GM19324 (cell line): ENCODE measurements at regions not wholly inside any gene's neighbourhood (a gene's known extent, or its start where the extent isn't known, plus 50 kb on each side); places are given as distances from the start of the nearest gene placed in this dataset.
"Not testable (repeated sequence)": the region's sequence is repeated elsewhere in the genome, so short reads cannot be mapped to it uniquely, and the experiment has no call there.

Source experiments
- ATAC-seq: cut with Tn5 transposase; IDR thresholded peaks from one replicate; pipeline ENCODE4 v1.9.1; 2021; ENCODE audit warnings: mild to moderate bottlenecking, moderate library complexity; ENCODE audit not compliant: unreplicated experiment, low FRiP score

DNA sequence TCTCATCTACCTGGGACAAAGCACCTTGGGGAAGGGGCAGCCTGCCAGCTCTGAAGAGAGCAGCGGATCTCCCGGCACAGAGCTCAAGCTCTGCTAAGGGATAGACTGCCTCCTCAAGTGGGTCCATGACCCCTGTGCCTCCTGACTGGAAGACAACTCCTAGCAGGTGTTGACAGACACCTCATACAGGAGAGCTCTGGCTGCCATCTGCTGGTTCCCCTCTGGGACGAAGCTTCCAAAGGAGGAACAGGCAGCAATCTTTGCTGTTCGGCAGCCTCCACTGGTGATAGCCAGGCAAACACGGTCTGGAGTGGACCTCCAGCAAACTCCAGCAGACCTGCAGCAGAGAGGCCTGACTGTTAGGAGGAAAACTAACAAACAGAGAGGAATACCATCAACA lies 549.9 kb upstream of the LRATD1 start:
- no peak for ATAC-seq

DNA sequence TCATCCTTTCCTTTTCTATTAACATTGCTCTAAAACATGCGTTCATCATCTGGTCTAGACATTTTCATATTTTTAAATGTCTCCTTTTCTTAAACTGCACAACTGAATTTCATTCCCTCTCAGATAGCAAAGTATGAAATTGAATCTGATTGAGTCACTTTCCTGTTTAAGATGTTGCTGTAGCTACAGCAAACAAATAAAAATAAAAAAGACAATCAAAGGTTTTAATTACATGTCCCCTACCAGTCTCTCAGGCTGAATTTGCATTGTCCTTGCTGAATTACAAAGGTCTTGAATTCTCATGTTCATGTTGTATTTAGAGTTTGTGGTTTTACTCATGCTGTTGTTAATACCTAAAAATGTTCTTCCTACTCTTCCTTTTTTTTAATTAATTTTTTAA lies 537.9 kb upstream of the LRATD1 start:
- no peak for ATAC-seq

DNA sequence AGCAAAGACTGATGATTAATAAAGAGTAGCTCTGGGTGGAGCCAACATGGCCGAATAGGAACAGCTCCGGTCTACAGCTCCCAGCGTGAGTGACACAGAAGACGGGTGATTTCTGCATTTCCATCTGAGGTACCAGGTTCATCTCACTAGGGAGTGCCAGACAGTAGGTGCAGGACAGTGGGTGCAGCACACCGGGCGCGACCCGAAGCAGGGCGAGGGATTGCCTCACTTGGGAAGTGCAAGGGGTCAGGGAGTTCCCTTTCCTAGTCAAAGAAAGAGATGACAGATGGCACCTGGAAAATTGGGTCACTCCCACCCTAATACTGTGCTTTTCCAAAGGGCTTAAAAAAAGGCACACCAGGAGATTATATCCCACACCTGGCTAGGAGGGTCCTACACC lies 533.4 kb upstream of the LRATD1 start:
- not testable (repeated sequence) for ATAC-seq

DNA sequence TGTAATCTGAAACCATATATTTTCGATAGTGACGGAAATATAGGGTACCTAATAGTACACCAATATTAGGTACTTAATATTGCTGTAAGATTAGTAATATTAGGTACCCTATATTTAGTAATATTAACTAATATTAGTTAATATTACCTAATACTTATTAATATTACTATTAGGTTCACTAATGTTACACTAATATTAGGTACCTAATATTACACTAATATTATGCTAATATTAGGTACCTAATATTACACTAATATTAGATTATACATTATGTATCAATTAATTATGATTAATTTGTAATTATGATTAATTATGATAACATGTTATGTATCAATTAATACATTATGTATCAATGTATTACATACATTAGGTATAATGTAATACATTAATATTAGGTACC lies 518.2 kb upstream of the LRATD1 start:
- ATAC-seq: no peak

DNA sequence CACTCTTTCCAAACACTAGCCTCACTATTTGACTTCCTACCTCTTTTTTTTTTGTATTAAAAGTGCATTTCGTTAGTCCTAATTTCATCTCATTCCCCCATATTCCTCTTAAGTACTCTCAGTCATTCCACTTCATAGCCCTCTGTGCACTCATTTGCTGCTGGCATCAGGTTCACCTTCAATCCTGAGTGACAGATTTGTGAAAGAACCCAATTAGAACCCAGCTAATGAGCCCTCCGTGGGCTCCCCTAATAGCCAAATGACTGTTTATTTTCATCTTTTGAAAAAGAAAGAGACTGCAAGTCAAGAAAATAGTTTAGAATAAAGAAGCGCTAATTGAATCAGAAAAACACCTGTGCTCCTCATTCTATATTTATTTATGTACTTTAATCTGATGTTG lies 512.1 kb upstream of the LRATD1 start:
- ATAC-seq: no peak

DNA sequence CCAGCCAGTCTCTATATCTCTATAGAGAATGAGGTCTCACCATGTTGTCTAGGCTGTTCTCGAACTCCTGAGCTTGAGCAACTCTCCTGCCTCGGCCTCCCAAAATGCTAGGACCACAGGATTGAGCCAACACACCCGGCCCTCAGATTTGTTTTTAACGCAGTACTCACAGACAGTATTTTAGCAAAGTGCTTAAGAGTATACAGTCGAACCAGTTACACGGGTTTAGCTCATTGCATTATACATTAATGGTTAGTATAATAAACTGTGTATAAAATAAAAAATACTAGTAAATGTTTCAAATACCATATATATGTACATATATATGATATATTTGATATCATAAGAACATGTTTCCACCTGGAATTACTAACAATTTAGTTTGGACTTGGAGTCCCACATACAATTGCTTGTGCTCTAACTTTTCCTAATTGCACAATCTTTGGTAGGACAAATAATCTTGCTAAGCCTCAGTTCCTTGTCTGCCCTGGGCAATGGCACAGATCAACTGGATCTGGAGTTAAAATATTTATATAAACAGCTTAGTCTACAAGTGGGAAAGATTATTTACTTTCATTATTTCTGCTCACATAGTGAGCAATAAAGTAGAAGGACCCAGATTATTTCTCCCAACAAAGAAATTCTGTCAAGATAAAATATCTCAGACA lies 508.9 kb upstream of the LRATD1 start:
- ATAC-seq: no peak

DNA sequence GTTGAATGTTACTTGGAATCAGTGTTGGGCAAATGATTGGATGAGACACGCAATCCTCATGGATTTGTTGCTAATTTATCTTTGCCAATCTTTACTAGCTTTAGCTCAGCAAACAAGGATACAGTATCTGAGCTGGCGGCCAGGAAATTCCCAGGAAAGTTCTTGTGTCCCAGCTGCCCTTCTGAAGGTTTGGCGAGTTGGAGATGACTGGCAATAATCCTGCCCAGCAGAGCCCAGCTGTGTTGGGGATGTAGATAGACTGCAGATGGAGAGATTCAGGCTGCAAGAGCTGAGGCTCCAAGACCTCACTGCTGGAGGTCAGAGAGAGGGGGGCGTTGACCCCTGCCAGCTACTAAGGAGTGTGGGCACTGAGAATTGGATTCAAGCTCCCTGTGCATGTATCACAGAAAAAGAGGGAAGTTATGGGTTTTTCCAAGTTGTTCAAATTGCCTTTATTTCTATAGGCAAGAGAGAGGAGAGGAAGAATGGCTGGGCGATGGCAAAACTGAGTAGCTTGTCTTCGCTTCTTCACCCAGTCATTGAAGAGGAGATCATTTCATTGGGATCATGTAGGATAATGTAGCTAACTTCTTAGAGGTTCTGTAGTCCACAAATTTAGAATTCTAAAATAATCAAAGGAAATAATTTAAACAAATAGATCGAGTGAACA lies 506.8 kb upstream of the LRATD1 start:
- no peak for ATAC-seq

DNA sequence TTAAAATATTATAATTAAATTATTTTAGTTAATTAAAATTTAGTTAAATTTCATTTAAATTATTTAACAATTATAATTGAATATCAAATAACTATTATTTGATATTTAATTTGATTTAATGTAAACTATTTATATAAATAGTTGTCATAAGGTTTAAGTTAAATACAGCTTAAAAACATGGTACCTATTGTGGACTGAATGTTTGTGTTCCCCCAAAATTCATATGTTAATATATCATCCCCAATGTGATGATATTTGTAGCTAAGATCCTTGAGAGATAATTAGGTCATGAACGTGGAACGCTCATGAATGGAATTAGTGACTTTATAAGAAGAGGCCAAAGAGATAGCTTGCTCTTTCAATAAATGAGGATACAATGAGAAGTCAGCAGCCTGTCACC lies 505.7 kb upstream of the LRATD1 start:
- no peak for ATAC-seq

DNA sequence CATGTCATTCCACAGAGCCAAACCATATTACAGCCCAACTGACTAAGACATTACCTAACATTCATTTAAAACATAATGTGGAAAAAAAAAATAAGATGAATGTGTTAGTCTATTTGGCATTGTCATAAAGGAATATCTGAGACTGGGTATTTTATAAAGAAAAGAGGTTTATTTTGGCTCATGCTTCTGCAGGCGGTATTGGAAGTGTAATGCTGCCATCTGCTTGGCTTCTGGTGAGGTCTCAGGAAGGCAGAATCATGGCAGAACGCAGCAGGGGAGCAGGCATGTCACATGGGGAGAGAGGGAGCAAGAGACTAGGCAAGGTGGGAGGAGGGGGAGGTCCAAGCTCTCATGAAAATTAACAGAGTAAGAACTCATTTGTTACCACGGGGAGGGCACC lies 504.8 kb upstream of the LRATD1 start:
- no peak for ATAC-seq

DNA sequence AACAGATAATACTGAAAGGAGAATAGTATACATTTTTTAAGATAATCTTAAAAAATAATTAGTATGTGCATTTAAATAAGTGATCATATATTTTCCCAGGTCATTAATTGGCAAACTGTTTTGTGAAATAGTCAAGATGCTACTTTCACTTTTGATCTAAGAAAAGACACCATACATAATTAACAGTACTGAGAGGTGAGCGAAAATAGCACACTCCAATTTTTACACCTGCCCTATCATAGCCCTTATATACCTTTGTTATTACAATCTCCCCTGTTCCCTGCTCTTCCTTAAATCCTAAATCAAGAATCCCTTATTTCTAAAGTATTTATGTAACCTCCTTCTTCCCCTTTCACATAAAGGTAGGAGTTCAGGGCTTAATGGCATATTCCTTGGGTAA lies 500.1 kb upstream of the LRATD1 start:
- no peak for ATAC-seq

DNA sequence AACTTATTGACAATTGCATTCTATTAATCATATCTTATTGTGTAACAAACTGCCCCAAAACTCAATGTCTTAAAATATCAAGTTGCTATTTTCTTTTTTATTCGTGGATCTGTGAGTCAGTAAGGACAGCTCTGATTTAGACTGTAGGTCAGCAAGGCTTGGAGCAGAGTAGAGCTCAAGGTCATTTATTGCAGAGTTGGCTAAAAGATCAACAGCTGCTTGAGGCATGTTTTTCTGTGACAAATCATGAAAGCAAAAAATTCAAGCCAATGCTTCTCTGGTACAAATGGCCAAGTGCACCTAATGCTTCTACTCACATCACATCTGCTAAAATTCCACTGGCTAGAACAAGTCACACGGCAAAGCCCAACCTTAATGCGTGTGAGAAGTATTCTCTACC lies 497.7 kb upstream of the LRATD1 start:
- no peak for ATAC-seq

DNA sequence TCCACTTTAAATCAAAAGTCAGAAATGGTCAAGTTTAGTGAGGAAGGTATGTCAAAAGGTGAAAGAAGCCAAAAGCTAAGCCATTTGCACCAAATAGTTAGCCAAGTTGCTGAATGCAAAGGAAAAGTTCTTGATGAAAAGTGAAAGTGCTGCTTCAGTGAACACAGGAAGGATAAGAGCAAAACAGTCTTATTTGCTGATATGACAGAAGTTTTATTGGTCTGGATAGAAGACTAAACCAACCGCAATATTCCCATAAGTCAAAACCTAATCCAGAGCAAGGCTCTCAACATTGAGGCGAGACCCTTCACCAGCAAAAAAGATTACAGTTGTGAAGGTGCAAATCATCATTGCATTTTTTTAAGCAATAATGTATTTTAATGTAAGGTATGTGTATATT lies 496.5 kb upstream of the LRATD1 start:
- ATAC-seq: no peak

DNA sequence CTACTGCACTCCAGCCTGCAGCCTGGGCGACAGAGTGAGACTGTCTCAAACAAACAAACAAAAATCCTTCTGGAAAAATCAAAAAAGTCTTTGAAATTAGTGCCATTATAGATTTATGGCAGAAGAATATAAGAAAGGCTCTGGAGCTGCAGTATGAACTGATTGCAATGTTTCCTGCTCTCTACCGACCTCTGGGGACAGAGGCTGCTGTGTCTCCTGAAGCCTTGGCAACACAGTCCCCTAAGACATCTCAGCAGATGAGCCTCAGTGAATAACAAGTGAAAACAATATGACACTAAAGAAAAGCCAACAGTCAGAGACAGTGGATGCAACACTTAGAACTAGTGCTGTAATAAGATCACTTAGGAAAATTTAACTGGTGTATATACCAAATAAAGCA lies 494.9 kb upstream of the LRATD1 start:
- ATAC-seq: no peak

DNA sequence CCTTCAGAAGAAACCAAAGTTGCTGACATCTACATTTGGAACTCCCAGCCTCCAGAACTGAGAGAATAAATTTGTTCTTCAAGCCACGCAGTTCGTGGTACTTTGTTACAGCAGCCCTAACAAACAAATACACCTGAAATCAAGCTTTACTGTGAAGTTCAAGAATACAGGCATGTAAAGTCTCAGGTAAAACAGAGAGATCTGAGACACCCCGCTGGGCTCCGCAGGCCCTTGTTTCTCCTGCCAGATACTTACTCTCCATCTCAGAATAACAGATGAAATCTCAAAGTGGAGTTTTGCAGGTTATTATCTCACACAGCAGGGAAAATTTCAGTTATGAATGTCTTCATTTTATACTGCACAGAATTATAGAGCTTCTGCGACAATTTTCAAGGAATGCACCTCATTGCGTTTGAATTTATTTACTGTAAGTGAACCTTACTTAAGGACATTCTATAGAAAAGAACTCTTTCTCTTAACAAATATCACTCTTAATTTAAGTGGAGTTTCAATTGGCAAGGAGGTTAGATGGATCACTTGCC lies 492.4 kb upstream of the LRATD1 start:
- ATAC-seq: no peak

DNA sequence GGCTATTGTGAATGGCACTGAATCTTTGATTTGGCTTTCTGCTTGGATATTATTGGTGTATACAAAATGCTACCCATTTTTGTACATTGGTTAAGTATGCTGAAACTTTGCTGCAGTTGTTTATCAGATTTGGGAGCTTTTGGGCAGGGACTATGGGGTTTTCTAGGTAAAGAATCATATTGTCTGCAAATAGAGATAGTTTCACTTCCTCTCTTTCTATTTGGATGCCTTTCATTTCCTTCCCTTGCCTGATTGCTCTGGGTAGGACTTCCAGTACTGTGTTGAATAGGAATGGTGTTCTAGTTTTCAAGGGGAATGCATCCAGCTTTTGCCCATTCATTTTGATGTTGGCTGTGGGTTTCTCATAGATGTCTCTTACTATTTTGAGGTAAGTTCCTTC lies 489.1 kb upstream of the LRATD1 start:
- no peak for ATAC-seq

DNA sequence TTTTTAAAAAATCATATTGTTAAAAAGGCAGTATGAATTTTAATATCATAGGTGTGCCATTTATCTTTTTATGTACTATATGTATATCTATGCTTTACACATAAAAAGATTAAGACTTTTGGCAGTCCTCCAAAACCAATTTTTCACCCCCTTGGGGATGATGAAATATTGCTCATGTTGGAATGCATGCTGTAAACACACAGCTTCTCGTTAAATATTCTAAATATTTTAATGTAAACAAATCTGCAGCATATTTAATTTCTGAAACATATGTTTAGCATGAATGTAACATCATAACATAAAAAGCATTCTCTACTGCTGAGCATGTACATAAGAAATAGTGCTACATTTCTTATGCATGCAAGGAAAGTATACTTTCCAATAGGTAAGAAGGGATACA lies 484.3 kb upstream of the LRATD1 start:
- ATAC-seq: no peak

DNA sequence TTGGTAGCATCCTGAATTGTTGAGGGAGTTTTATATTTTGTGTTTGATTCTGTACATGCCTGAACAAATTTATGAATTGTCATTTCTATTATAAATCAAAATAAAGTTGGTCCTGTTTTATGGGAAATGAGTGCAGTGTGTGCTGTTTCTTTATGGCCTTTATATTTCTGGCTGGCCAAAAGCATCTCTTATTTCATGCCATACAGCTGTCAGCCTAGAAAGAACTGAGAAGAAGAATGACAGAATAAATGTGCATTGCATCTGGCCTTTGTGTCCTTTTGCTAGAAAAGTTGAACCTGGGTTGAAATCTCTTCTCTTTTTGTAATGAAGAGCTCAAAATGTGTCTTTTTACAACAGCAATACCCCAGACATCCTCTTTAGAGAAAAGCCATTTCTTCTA lies 474.7 kb upstream of the LRATD1 start:
- no peak for ATAC-seq

DNA sequence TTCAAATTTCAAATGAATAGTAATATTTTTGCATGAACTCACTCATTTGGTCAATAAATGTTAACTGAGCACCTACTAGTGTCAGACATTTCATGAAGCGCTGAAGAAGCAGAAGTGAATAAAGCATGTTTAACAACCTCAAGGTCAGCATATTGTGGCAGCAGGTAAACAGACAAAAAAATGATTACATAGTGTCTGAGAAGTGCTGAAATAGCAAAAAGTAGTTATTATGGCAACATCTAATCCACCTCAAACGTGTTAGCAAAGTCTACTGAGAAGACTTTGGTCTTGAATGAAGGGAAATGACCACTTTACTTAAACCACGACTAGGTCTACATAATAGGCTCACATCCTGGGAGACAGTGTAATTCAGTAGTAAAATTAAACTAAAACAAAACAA lies 452.2 kb upstream of the LRATD1 start:
- ATAC-seq: no peak

DNA sequence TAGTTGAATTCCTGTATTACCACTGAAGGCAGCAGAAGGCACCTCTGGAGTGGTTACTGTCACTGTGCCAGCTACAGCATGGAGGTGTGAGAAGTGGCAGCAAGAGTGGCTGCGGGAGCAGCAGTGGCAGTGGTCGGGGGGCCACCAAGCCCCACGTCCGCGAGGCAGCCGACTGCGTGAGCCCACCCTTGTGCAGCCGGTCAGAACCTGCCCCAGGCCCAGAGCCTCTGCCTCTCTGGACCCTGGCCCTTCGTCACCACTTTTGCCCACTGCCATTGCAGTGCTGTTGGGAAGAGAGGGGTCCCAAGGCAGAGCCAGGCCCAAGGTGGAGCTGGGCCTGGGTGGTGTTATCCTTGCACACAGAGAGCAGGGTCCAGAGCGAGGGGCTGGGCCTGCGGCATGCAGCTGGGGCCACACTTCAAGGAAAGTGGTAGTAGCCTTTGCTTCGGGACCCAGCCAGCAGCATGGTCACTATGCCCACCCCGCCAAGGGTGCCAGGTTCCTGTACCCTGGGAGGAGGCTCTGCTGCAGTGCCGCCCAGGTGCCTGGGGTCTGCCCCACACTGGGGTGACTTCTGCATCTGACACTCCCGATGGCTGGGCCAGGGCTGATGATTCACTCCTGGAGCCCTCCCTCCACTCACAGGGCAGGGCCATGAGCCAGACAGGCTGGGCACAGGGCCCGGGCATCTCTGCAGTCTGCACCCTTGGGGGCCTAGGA lies 450.1 kb upstream of the LRATD1 start:
- no peak for ATAC-seq

DNA sequence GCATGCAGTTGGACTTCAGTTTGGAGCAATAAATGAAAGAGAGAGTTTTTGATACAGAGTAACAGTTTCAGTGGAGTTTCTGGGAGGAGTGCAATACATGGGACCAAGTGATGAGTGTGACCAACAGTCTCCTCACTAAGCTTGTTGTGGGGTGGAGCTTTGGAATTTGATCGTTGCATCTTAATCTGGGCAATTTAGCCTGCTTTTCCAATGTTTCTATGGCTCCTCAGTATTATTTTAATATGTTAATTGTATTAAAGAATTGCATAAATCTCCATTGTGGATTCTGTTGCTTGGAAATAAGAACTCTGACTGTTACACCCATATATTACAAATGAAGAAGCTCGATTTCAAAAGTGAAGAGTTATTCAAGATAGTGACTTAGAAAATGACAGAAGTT lies 446.6 kb upstream of the LRATD1 start:
- no peak for ATAC-seq

DNA sequence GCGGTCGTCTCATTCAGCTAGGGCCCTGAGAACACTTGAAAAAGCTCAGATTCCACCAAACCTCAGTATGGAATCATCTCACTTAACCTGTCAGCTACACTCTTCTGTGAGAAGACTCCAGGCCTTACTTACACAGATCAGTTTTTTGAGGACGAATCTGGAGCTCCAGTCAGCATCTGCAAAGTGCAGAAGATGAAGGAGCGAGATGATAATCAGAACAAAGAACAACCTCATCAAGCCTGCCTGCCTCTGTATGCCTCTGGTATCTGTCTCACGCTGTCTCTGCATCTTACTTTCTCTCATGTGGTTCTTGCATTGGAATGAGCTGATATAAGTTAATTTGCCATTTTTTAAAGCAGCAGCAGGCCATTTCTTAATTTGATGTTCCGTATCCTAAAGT lies 444.1 kb upstream of the LRATD1 start:
- ATAC-seq: no peak

DNA sequence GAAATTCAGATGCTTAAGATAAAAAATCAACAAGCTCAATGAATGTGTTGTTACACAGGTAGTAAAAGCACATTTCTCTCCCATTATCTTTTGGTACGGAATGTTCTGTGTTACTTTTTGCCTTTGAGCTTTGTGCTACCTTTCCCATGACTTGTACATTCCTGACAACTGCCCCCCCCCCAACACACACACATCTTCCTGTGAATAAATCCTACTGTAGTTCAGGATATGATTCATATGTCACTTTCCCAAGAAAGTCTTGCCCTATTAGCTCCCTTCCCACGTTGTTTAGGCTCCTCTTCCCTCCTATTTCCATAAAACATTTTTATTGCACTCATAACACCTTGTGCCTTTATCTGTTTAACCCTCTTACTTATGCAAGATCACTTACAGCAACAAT lies 442.6 kb upstream of the LRATD1 start:
- no peak for ATAC-seq
